Body of pancreas (tissue), 4 donors: ENCODE measurements at regions not wholly inside any gene's neighbourhood (a gene's known extent, or its start where the extent isn't known, plus 50 kb on each side); places are given as distances from the start of the nearest gene placed in this dataset.
"Not testable (repeated sequence)": the region's sequence is repeated elsewhere in the genome, so short reads cannot be mapped to it uniquely, and the experiment has no call there.

ENCODE experiments used
- ATAC-seq: fragments of 150-250 bp; one replicate; pipeline ENCODE4 v1.9.1; 2016
- DNase-seq, 4 donors: peaks; one replicate each; pipeline ENCODE4 v3.0.0-alpha.2; 2019
- H3K27ac ChIP-seq, 4 donors: fragments of 200-600 bp; sonication (generic); 1 replicate in 3 of 4; 2 replicates in 1 of 4; pipeline versions ENCODE4 v1.5.1 to v1.6.1; 2016 to 2019; ENCODE audit warnings: mild to moderate bottlenecking in 1 of 4, mixed read lengths in 1 of 4, moderate library complexity in 1 of 4
- H3K27me3 ChIP-seq, 2 donors: fragments of 200-600 bp; sonication (generic); one replicate each; pipeline ENCODE4 v1.6.0; 2016; ENCODE audit warnings: mild to moderate bottlenecking in 1 of 2
- H3K36me3 ChIP-seq, 2 donors: fragments of 200-600 bp; sonication (generic); replicated peaks in 1 of 2; 2 replicates each; pipeline ENCODE4 v1.5.1; 2016; ENCODE audit warnings: low read depth in 2 of 2; ENCODE audit not compliant: insufficient read depth in 1 of 2
- H3K4me1 ChIP-seq: fragments of 200-600 bp; sonication (generic); one replicate; pipeline ENCODE4 v1.6.0; 2016
- H3K4me3 ChIP-seq, 2 donors: fragments of 200-600 bp; sonication (generic); 1 replicate in 1 of 2; 2 replicates in 1 of 2; pipeline ENCODE4 v1.5.1; 2016 to 2019
- H3K9me3 ChIP-seq, 3 donors: fragments of 200-600 bp; sonication (generic); 1 replicate in 2 of 3; 2 replicates in 1 of 3; pipeline ENCODE4 v1.5.1; 2016
- POLR2A ChIP-seq, 3 donors: fragments of 450-650 bp; IDR thresholded peaks; one replicate each; pipeline ENCODE4 v1.6.1; 2016; ENCODE audit warnings: antibody characterized with exemption in 3 of 3, mild to moderate bottlenecking in 2 of 3
- WGBS, 2 donors: methylation state at CpG; one replicate each; pipeline ENCODE4 v1.1.5; 2017; 5-methylcytosine and 5-hydroxymethylcytosine counted together
- intact Hi-C: fragments of 100-400 bp; cut with DNase I; formaldehyde crosslinking; loops from one replicate; pipeline ENCODE4 v1.15.1; 2023
- TF ChIP-seq, protein P1 (sequence below), 7 experiments: fragments of 450-650 bp in 4 of 7; fragments of 200-600 bp in 3 of 7; sonication (generic) in 3 of 7; IDR thresholded peaks; one replicate each; pipeline ENCODE4 v1.5.1; 2016 to 2019; ENCODE audit warnings: antibody characterized with exemption in 7 of 7

GRCh38 chr13:68713394-68713793 is 1394.2 kb upstream of the ATXN8OS start:
- ATAC-seq (no peak), DNase-seq (no peak)
- TF ChIP-seq, protein P1, sequence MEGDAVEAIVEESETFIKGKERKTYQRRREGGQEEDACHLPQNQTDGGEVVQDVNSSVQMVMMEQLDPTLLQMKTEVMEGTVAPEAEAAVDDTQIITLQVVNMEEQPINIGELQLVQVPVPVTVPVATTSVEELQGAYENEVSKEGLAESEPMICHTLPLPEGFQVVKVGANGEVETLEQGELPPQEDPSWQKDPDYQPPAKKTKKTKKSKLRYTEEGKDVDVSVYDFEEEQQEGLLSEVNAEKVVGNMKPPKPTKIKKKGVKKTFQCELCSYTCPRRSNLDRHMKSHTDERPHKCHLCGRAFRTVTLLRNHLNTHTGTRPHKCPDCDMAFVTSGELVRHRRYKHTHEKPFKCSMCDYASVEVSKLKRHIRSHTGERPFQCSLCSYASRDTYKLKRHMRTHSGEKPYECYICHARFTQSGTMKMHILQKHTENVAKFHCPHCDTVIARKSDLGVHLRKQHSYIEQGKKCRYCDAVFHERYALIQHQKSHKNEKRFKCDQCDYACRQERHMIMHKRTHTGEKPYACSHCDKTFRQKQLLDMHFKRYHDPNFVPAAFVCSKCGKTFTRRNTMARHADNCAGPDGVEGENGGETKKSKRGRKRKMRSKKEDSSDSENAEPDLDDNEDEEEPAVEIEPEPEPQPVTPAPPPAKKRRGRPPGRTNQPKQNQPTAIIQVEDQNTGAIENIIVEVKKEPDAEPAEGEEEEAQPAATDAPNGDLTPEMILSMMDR (IDR thresholded peaks at IDR 0.05): no peak
- no peak for TF ChIP-seq POLR2A (IDR thresholded peaks at IDR 0.05)
- H3K27me3 ChIP-seq: no peaks in the 10 kb centered on the region
- H3K36me3 ChIP-seq: no peaks in the 10 kb centered on the region
- no peaks in the 10 kb centered on the region for H3K9me3 ChIP-seq
- intact Hi-C loops: no loop called here
- WGBS, 2 donors: 86 to 98% methylated on average over 1 of the region's 1 CpG
- no peaks in the 10 kb centered on the region for H3K4me1 ChIP-seq
- no peak overlapping the region for H3K27ac ChIP-seq
- H3K4me3 ChIP-seq: no peak overlapping the region

DNA sequence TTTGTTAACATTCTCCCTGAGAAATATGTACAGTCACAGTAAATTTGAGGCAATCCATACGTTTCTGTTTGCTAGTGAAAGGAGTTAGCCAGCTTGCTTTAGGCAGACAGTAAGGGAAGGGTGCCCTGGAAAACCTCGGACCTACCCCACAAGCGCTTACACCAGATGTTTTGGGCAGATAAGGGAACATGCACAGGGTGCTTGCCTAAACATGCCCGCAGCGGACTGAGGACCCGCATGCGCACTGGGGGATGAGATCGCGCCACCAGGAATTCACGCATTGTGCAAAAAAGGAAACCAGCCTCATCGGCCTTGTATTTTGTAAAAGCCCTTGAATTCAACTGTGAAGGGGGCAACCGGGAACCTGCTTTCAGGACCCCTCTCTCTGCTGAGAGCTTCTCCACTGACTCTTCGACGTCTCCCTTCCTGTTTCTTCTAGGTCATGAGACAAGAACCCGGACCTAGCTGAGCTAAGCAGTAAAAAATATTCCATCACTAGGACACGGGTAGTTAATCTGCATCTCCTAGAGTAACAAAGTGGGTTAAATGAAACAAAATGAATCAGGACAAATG is 1399.2 kb upstream of the ATXN8OS start:
- Histone ChIP-seq H3K36me3 (no peaks in the 10 kb centered on the region), H3K27me3 (no peaks in the 10 kb centered on the region), H3K4me3 (no peak overlapping the region), H3K4me1 (no peaks in the 10 kb centered on the region), H3K27ac (no peak overlapping the region), H3K9me3 (no peaks in the 10 kb centered on the region)
- intact Hi-C loops: no loop called here
- ATAC-seq (no peak), DNase-seq (no peak)
- WGBS, 2 donors: 85 to 86% methylated on average over 16 of the region's 16 CpGs
- TF ChIP-seq, protein P1 (IDR thresholded peaks at IDR 0.05): no peak
- no peak for TF ChIP-seq POLR2A (IDR thresholded peaks at IDR 0.05)

GRCh38 chr13:68706044-68706443 is 1401.6 kb upstream of the ATXN8OS start:
- H3K27me3 ChIP-seq, ATAC-seq, DNase-seq, H3K9me3 ChIP-seq, H3K27ac ChIP-seq, H3K4me1 ChIP-seq, H3K4me3 ChIP-seq, intact Hi-C loops, H3K36me3 ChIP-seq: not testable (repeated sequence)

DNA sequence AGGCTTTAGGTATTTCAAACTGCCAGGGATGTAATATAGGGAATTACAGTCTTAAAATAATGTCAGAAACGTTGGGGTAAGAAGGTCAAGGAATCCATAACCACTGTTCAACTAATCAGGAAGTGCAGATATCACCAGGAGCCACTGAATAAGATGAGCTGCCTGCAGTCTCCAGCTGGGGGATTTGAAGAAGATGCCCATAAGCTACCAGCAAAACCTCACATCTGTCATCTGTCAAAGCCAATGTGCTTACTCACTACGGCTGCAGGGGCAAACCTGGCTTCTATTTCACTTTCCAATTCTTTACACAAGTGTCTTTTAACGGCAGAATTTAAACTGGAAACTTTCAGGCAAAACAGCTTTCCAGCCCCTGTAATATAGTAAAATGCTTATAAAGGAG is 1410.1 kb upstream of the ATXN8OS start:
- Histone ChIP-seq H3K27me3 (no peaks in the 10 kb centered on the region), H3K4me1 (no peaks in the 10 kb centered on the region), H3K27ac (no peak overlapping the region), H3K9me3 (no peaks in the 10 kb centered on the region), H3K36me3 (no peaks in the 10 kb centered on the region), H3K4me3 (no peak overlapping the region)
- intact Hi-C loops: no loop called here
- ATAC-seq (no peak), DNase-seq (no peak)
- 21 to 23% methylated on average over 3 of the region's 3 CpGs for WGBS, 2 donors
- no peak for TF ChIP-seq POLR2A (IDR thresholded peaks at IDR 0.05)
- TF ChIP-seq, protein P1 (IDR thresholded peaks at IDR 0.05): no peak

- 82 to 87% methylated on average over 2 of the region's 2 CpGs for WGBS, 2 donors
Measured at GRCh38 chr13:68696907-68697306, 1410.7 kb upstream of the ATXN8OS start.

More at GRCh38 chr13:68696907-68697306, 1410.7 kb upstream of the ATXN8OS start:
- ATAC-seq (no peak), DNase-seq (no peak)
- Histone ChIP-seq H3K27ac (no peak overlapping the region), H3K27me3 (no peaks in the 10 kb centered on the region), H3K4me3 (no peak overlapping the region), H3K4me1 (no peaks in the 10 kb centered on the region), H3K9me3 (no peaks in the 10 kb centered on the region), H3K36me3 (no peaks in the 10 kb centered on the region)
- TF ChIP-seq, protein P1 (IDR thresholded peaks at IDR 0.05): no peak
- TF ChIP-seq POLR2A (IDR thresholded peaks at IDR 0.05): no peak
- intact Hi-C loops: no loop called here
